ENCODE measurements at regions not wholly inside any gene's neighbourhood (a gene's known extent, or its start where the extent isn't known, plus 50 kb on each side); places are given as distances from the start of the nearest gene placed in this dataset.

GRCh38 chr20:61056627-61057442, 195.2 kb upstream of the CDH4 start:
- Histone ChIP-seq H3K4me3 (ENCODE audit: low read depth in 2 of 2, low read length in 1 of 2) (no peak overlapping the region), H3K4me1 (ENCODE audit: control insufficient read depth in 1 of 2, insufficient read depth in 2 of 2, low read depth in 1 of 2, low read length in 1 of 2) (no peaks in the 10 kb centered on the region), H3K36me3 (replicated peaks in 1 of 2; ENCODE audit: control insufficient read depth in 1 of 2, insufficient read depth in 2 of 2, low read length in 1 of 2) (no peaks in the 10 kb centered on the region), H3K27me3 (ENCODE audit: insufficient read depth) (no peaks in the 10 kb centered on the region), H3K9me2 (no peaks in the 10 kb centered on the region), H2AFZ (ENCODE audit: low read depth) (no peak overlapping the region), H3K9ac (no peak overlapping the region), H3K9me3 (no peaks in the 10 kb centered on the region), H3K27ac (ENCODE audit: low read depth in 2 of 2, low read length in 1 of 2) (no peak overlapping the region), H4K20me1 (ENCODE audit: insufficient read depth) (no peaks in the 10 kb centered on the region), H3K79me2 (ENCODE audit: insufficient read depth) (no peaks in the 10 kb centered on the region), H3K4me2 (no peak overlapping the region), H3F3A (replicated peaks; ENCODE audit: insufficient read depth) (no peaks in the 10 kb centered on the region)
- WGBS (ENCODE audit: low lambda C conversion rate), result 42% methylated on average over 10 of the region's 16 CpGs
- TF ChIP-seq YY1 (IDR thresholded peaks at IDR 0.05; ENCODE audit: low read depth), result no peak
- TF ChIP-seq REST (IDR thresholded peaks at IDR 0.05; ENCODE audit: low read depth, low read length), result no peak
- no peak for TF ChIP-seq GABPA (IDR thresholded peaks at IDR 0.05; ENCODE audit: low read depth)
- TF ChIP-seq NFIC (IDR thresholded peaks at IDR 0.05; ENCODE audit: borderline replicate concordance), result no peak
- no peak for TF ChIP-seq POLR2AphosphoS5 (IDR thresholded peaks at IDR 0.05; ENCODE audit: low read depth, low read length)
- no peak for TF ChIP-seq MEF2A (IDR thresholded peaks at IDR 0.05; ENCODE audit: borderline replicate concordance, low read depth)
- no peak for TF ChIP-seq PBX3 (IDR thresholded peaks at IDR 0.05)
- TF ChIP-seq SIN3A (IDR thresholded peaks at IDR 0.05; ENCODE audit: borderline replicate concordance, low read depth, low read length), result no peak
- DNase-seq, result no peak
- ChIA-PET CTCF (no interaction called here), POLR2A (no interaction called here)

DNA sequence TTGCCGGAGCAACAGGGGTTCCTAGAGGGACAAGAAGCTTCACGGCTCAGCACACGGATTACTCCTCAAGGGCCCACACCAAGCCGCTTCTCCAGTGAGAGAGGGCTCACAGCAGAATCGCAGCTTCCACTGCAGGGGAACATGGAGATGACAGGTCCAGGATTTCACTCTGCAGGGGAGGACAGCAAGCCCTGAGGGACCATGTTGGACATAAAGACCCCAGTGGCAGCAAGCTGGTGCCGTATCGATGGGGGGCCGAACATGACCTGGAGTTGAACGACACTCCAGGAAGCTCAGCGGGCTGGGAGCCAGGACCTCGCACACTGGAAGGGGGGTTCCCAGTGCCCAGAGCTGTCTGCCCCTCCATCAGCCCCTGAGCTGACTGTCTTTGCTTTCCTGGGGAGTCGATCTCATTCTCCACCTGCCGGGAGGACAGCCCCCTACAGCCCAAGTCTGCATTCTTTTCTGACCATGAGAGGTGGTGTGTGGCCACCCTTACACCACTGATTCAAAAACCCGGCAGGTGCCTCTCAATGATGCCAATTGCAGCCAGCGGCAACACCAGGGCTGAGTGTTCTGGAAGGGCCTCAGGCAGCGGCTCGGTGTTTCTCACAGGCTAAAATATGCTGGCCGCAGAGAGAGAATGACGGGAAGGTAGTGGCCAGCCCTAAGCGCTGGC, 194.5 kb upstream of the CDH4 start:
- H3K27ac ChIP-seq (ENCODE audit: low read depth in 2 of 2, low read length in 1 of 2), result no peak overlapping the region
- no peak for DNase-seq
- H3K4me2 ChIP-seq, result no peak overlapping the region
- H3K4me3 ChIP-seq (ENCODE audit: low read depth in 2 of 2, low read length in 1 of 2), result no peak overlapping the region
- H3K27me3 ChIP-seq (ENCODE audit: insufficient read depth), result no peaks in the 10 kb centered on the region
- 45% methylated on average over 13 of the region's 20 CpGs for WGBS (ENCODE audit: low lambda C conversion rate)
- no peak overlapping the region for H2AFZ ChIP-seq (ENCODE audit: low read depth)
- no peaks in the 10 kb centered on the region for H4K20me1 ChIP-seq (ENCODE audit: insufficient read depth)
- H3K36me3 ChIP-seq (replicated peaks in 1 of 2; ENCODE audit: control insufficient read depth in 1 of 2, insufficient read depth in 2 of 2, low read length in 1 of 2), result no peaks in the 10 kb centered on the region
- H3K4me1 ChIP-seq (ENCODE audit: control insufficient read depth in 1 of 2, insufficient read depth in 2 of 2, low read depth in 1 of 2, low read length in 1 of 2), result no peaks in the 10 kb centered on the region
- H3F3A ChIP-seq (replicated peaks; ENCODE audit: insufficient read depth), result no peaks in the 10 kb centered on the region
- H3K9ac ChIP-seq, result no peak overlapping the region
- ChIA-PET POLR2A (no interaction called here), CTCF (no interaction called here)
- no peaks in the 10 kb centered on the region for H3K9me2 ChIP-seq
- no peaks in the 10 kb centered on the region; the same call in 1 of the 2 replicates for H3K9me3 ChIP-seq
- H3K79me2 ChIP-seq (ENCODE audit: insufficient read depth), result no peaks in the 10 kb centered on the region
- TF ChIP-seq EZH2phosphoT487 (IDR thresholded peaks at IDR 0.05; ENCODE audit: borderline replicate concordance, low read depth) (no peak), POLR2AphosphoS5 (IDR thresholded peaks at IDR 0.05; ENCODE audit: low read depth, low read length) (no peak)
- TF ChIP-seq, protein P1, sequence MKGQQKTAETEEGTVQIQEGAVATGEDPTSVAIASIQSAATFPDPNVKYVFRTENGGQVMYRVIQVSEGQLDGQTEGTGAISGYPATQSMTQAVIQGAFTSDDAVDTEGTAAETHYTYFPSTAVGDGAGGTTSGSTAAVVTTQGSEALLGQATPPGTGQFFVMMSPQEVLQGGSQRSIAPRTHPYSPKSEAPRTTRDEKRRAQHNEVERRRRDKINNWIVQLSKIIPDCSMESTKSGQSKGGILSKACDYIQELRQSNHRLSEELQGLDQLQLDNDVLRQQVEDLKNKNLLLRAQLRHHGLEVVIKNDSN (IDR thresholded peaks at IDR 0.05; ENCODE audit: borderline replicate concordance, low read depth), result no peak
- TF ChIP-seq, protein P2, sequence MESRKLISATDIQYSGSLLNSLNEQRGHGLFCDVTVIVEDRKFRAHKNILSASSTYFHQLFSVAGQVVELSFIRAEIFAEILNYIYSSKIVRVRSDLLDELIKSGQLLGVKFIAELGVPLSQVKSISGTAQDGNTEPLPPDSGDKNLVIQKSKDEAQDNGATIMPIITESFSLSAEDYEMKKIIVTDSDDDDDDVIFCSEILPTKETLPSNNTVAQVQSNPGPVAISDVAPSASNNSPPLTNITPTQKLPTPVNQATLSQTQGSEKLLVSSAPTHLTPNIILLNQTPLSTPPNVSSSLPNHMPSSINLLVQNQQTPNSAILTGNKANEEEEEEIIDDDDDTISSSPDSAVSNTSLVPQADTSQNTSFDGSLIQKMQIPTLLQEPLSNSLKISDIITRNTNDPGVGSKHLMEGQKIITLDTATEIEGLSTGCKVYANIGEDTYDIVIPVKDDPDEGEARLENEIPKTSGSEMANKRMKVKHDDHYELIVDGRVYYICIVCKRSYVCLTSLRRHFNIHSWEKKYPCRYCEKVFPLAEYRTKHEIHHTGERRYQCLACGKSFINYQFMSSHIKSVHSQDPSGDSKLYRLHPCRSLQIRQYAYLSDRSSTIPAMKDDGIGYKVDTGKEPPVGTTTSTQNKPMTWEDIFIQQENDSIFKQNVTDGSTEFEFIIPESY (IDR thresholded peaks at IDR 0.05; ENCODE audit: borderline replicate concordance, low read depth), result no peak
- TF ChIP-seq, protein P3, sequence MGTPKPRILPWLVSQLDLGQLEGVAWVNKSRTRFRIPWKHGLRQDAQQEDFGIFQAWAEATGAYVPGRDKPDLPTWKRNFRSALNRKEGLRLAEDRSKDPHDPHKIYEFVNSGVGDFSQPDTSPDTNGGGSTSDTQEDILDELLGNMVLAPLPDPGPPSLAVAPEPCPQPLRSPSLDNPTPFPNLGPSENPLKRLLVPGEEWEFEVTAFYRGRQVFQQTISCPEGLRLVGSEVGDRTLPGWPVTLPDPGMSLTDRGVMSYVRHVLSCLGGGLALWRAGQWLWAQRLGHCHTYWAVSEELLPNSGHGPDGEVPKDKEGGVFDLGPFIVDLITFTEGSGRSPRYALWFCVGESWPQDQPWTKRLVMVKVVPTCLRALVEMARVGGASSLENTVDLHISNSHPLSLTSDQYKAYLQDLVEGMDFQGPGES (IDR thresholded peaks at IDR 0.05; ENCODE audit: low read depth, low read length), result no peak

All from SK-N-SH (cell line).